ENCODE measurements at regions not wholly inside any gene's neighbourhood (a gene's known extent, or its start where the extent isn't known, plus 50 kb on each side); places are given as distances from the start of the nearest gene placed in this dataset.

DNA sequence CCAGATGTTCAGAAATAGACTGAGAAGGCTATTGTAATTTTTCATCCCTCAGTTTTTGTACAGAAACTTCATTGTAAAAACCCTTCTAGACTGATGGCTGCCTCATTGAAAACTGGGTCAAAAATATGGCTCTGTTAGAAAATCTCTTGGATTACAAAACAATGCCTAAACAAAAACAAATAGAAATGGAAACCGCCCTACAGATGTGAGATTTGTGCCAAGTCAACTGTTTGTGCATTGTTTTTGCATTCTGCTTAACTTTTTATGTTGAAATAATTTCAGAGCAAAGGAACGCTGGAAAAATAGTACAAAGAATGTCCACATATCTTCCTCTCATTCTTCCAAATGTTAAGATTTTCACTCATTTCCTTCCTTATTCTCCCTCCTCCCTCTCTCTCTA, 425.1 kb downstream of the FOXA2 start:
- CTCF ChIA-PET: no interaction called here
- no peaks in the 10 kb centered on the region for H3K36me3 Mint-ChIP-seq (ENCODE audit: low read depth)
- H3K4me1 Mint-ChIP-seq (ENCODE audit: low read depth): no peaks in the 10 kb centered on the region
- H3K4me3 Mint-ChIP-seq: no peak overlapping the region
- ATAC-seq (no peak), DNase-seq (no peak)
- no peak overlapping the region for H3K27ac Mint-ChIP-seq
- peaks cover 6% of the 10 kb centered on the region for H3K9me3 Mint-ChIP-seq (ENCODE audit: insufficient read depth)
- POLR2A ChIA-PET: no interaction called here
- H3K27me3 Mint-ChIP-seq (ENCODE audit: low read depth): no peaks in the 10 kb centered on the region

- ChIA-PET CTCF (no interaction called here), POLR2A (no interaction called here)
- Mint-ChIP-seq H3K4me3 (no peak overlapping the region), H3K27ac (no peak overlapping the region), H3K36me3 (ENCODE audit: low read depth) (no peaks in the 10 kb centered on the region), H3K27me3 (ENCODE audit: low read depth) (no peaks in the 10 kb centered on the region), H3K9me3 (ENCODE audit: insufficient read depth) (peaks cover 16% of the 10 kb centered on the region), H3K4me1 (ENCODE audit: low read depth) (no peaks in the 10 kb centered on the region)
- DNase-seq: no peak
- ATAC-seq: no peak
Observed at GRCh38 chr20:22127587-22127986, 422.1 kb downstream of the PAX1 start.

GRCh38 chr20:22106308-22106938, 401.0 kb downstream of the PAX1 start:
- Mint-ChIP-seq H3K27ac (no peak overlapping the region), H3K4me1 (ENCODE audit: low read depth) (no peaks in the 10 kb centered on the region), H3K27me3 (ENCODE audit: low read depth) (no peaks in the 10 kb centered on the region), H3K36me3 (ENCODE audit: low read depth) (no peaks in the 10 kb centered on the region), H3K4me3 (no peak overlapping the region), H3K9me3 (ENCODE audit: insufficient read depth) (peaks cover 23% of the 10 kb centered on the region)
- ChIA-PET CTCF (no interaction called here), POLR2A (no interaction called here)
- DNase-seq: no peak
- no peak for ATAC-seq

DNA sequence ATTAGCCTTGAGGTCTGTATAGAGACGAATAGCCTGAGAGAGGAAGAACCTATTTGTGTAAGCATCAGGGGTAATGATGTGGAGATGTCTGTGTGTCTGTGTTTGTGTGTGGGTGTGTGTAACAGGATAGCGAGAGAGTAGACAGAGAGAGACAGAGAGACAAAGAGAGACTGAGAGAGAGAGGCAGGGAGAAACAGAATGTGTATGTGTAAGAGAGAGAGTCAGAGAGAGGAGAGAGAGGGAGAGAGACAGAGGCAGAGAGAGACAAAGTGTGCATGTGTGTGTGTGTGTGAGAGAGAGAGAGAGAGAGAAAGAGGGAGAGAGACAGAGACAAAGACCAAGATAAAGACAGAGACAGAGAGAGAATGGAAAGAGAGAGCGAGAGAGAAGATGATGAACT, 396.1 kb downstream of the PAX1 start:
- H3K4me1 Mint-ChIP-seq (ENCODE audit: low read depth): no peaks in the 10 kb centered on the region
- peaks cover 22% of the 10 kb centered on the region for H3K9me3 Mint-ChIP-seq (ENCODE audit: insufficient read depth)
- no peak for ATAC-seq
- H3K27me3 Mint-ChIP-seq (ENCODE audit: low read depth): no peaks in the 10 kb centered on the region
- H3K36me3 Mint-ChIP-seq (ENCODE audit: low read depth): no peaks in the 10 kb centered on the region
- POLR2A ChIA-PET: no interaction called here
- no peak for DNase-seq
- CTCF ChIA-PET: no interaction called here
- H3K4me3 Mint-ChIP-seq: no peak overlapping the region
- no peak overlapping the region for H3K27ac Mint-ChIP-seq

DNA sequence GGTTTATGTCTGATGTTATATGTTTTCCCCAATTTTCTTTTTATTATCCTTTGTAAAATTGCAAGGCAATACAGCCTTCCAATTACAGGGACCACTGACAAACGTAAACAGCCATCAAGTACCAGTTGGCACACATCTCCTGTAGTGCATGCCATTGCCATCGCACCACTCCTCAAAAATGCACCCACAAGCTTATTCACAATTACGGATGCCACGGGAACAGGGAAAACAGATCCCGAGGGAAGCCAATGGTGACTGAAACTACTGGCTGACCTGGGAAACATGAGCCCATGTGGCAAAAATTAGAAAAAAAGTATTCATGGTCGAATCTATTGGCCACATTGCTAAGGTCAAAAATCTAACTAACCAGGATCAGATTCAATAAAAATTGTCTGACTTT, 395.2 kb downstream of the PAX1 start:
- Mint-ChIP-seq H3K4me3 (no peak overlapping the region), H3K36me3 (ENCODE audit: low read depth) (no peaks in the 10 kb centered on the region), H3K4me1 (ENCODE audit: low read depth) (no peaks in the 10 kb centered on the region), H3K27me3 (ENCODE audit: low read depth) (no peaks in the 10 kb centered on the region), H3K9me3 (ENCODE audit: insufficient read depth) (peaks cover 22% of the 10 kb centered on the region), H3K27ac (no peak overlapping the region)
- POLR2A ChIA-PET: no interaction called here
- ATAC-seq (no peak), DNase-seq (no peak)
- CTCF ChIA-PET: no interaction called here

GRCh38 chr20:22099348-22099747, 393.9 kb downstream of the PAX1 start:
- no peaks in the 10 kb centered on the region for H3K27me3 Mint-ChIP-seq (ENCODE audit: low read depth)
- POLR2A ChIA-PET: no interaction called here
- H3K4me3 Mint-ChIP-seq: no peak overlapping the region

GRCh38 chr20:22098511-22098910, 393.0 kb downstream of the PAX1 start:
- ATAC-seq: no peak
- Mint-ChIP-seq H3K27ac (no peak overlapping the region), H3K4me3 (no peak overlapping the region), H3K27me3 (ENCODE audit: low read depth) (no peaks in the 10 kb centered on the region), H3K4me1 (ENCODE audit: low read depth) (no peaks in the 10 kb centered on the region), H3K9me3 (ENCODE audit: insufficient read depth) (peaks cover 22% of the 10 kb centered on the region), H3K36me3 (ENCODE audit: low read depth) (no peaks in the 10 kb centered on the region)
- POLR2A ChIA-PET: no interaction called here
- DNase-seq: no peak
- CTCF ChIA-PET: interaction anchor here (0.8 kb wide), 1 partner anchor 206 kb away, joined by 3 read pairs; no protein-coding TSS in a partner anchor

More at GRCh38 chr20:22099348-22099747, 393.9 kb downstream of the PAX1 start:
- H3K36me3 Mint-ChIP-seq (ENCODE audit: low read depth): no peaks in the 10 kb centered on the region
- CTCF ChIA-PET: interaction anchor here (0.8 kb wide), 1 partner anchor 205 kb away, joined by 3 read pairs; no protein-coding TSS in a partner anchor
- H3K4me1 Mint-ChIP-seq (ENCODE audit: low read depth): no peaks in the 10 kb centered on the region
- ATAC-seq (no peak), DNase-seq (no peak)
- H3K27ac Mint-ChIP-seq: no peak overlapping the region
- peaks cover 22% of the 10 kb centered on the region for H3K9me3 Mint-ChIP-seq (ENCODE audit: insufficient read depth)

DNA sequence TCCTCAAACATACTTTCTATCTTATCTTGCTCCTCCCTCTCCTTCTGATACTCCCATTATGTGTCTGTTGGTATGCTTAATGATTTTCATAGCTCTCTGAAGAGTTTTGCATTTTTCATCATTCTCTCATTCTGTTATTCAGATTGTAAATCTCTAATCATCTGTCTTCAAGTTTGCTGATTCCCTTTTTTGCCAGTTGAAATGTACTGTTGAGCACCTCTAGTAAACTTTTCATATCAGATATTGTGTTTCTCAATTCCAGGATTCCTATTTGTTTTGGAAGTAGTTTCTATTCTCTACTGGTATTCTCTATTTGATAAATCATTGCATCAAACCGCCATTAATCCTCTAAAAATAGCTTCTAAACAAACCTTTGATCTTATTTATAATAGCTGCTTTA, 387.7 kb downstream of the PAX1 start:
- Mint-ChIP-seq H3K36me3 (ENCODE audit: low read depth) (no peaks in the 10 kb centered on the region), H3K9me3 (ENCODE audit: insufficient read depth) (peaks cover 18% of the 10 kb centered on the region), H3K27ac (no peak overlapping the region), H3K27me3 (ENCODE audit: low read depth) (no peaks in the 10 kb centered on the region), H3K4me1 (ENCODE audit: low read depth) (no peaks in the 10 kb centered on the region), H3K4me3 (no peak overlapping the region)
- ChIA-PET POLR2A (no interaction called here), CTCF (no interaction called here)
- no peak for ATAC-seq
- no peak for DNase-seq

DNA sequence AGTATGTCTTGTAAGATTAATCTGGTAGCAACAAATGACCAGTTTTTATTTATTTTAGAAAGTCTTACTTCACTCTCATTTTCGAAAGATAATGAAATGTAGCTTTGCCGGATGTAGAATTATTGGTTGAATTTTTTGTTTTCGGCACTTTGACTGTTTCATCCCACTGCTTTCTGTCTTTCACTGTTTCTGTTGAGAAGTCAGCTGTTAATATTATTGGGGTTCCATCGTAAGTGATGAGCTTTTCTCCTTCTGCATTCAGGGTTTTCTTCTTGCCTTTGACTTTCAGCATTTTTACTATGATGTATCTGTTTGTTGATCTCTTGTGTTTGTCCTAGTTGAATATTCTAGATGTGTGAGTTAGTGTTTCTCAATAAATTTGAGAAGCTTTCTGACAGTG, 383.4 kb downstream of the PAX1 start:
- H3K4me3 Mint-ChIP-seq: no peak overlapping the region
- ATAC-seq (no peak), DNase-seq (no peak)
- no peaks in the 10 kb centered on the region for H3K4me1 Mint-ChIP-seq (ENCODE audit: low read depth)
- no peak overlapping the region for H3K27ac Mint-ChIP-seq
- ChIA-PET POLR2A (no interaction called here), CTCF (no interaction called here)
- peaks cover 14% of the 10 kb centered on the region for H3K9me3 Mint-ChIP-seq (ENCODE audit: insufficient read depth)
- H3K36me3 Mint-ChIP-seq (ENCODE audit: low read depth): no peaks in the 10 kb centered on the region
- H3K27me3 Mint-ChIP-seq (ENCODE audit: low read depth): no peaks in the 10 kb centered on the region

DNA sequence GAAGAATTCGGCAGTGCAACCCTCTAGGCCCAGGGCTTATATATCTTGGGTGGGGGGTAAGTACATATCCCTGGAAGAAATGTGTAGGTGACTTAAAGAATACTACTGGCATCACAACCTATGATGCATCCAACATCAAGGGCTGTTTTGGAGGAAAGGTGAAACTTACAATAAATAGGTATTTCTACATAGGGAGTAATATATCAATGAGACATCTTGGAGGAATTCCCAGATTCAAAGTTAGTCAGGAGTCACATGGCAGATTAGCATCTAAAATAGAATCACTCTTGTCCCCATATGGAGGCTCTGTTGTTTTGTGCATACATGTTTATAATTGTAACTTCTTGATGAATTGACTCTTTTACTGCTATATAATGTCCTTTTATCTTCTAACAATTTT, 375.5 kb downstream of the PAX1 start:
- DNase-seq (no peak), ATAC-seq (no peak)
- H3K9me3 Mint-ChIP-seq (ENCODE audit: insufficient read depth): no peaks in the 10 kb centered on the region
- no peaks in the 10 kb centered on the region for H3K27me3 Mint-ChIP-seq (ENCODE audit: low read depth)
- H3K36me3 Mint-ChIP-seq (ENCODE audit: low read depth): no peaks in the 10 kb centered on the region
- H3K4me3 Mint-ChIP-seq: no peak overlapping the region
- ChIA-PET CTCF (no interaction called here), POLR2A (no interaction called here)
- H3K4me1 Mint-ChIP-seq (ENCODE audit: low read depth): no peaks in the 10 kb centered on the region
- H3K27ac Mint-ChIP-seq: no peak overlapping the region

DNA sequence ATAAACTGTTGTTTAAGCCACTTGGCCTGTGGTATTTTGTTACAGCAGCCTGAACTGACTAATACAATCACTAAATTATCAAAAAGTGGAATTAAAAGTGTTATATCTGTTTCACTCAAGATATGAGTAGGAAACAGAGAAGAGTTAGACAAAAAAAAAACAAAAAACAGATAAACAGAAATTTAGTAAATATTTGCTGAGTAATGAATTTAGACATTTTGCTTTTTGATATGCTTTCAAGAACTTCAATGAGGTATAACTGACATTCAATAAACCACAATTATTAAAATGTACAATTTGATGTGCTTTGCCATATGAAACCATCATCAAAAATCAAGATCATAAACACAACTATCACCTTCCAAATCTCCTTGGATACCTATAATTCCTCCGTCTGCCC, 369.2 kb downstream of the PAX1 start:
- ChIA-PET POLR2A (no interaction called here), CTCF (no interaction called here)
- Mint-ChIP-seq H3K9me3 (ENCODE audit: insufficient read depth) (peaks cover 11% of the 10 kb centered on the region), H3K4me1 (ENCODE audit: low read depth) (no peaks in the 10 kb centered on the region), H3K27ac (no peak overlapping the region), H3K27me3 (ENCODE audit: low read depth) (no peaks in the 10 kb centered on the region), H3K4me3 (no peak overlapping the region), H3K36me3 (ENCODE audit: low read depth) (no peaks in the 10 kb centered on the region)
- ATAC-seq (no peak), DNase-seq (no peak)

DNA sequence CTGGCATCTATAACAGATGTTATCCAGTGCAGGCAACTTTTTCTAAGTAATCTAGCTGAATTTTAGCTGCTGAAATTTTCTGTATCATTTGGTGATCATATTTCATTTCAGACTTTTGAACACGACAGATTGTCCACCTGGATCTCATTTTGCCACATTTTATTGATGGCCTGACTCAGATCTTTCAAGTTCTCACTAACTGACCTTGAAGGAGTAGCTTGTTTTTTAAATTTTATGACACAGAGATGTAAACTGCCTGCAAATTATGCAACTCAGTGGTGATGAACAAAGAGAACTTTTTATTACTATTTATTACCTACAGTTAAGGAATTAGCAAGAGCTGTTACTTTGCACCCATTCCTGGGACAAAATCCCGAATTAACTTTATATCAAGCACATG, 366.4 kb downstream of the PAX1 start:
- Mint-ChIP-seq H3K4me1 (ENCODE audit: low read depth) (no peaks in the 10 kb centered on the region), H3K27ac (no peak overlapping the region), H3K9me3 (ENCODE audit: insufficient read depth) (peaks cover 19% of the 10 kb centered on the region), H3K4me3 (no peak overlapping the region), H3K27me3 (ENCODE audit: low read depth) (no peaks in the 10 kb centered on the region), H3K36me3 (ENCODE audit: low read depth) (no peaks in the 10 kb centered on the region)
- ChIA-PET POLR2A (no interaction called here), CTCF (no interaction called here)
- no peak for DNase-seq
- ATAC-seq: no peak

GRCh38 chr20:22070610-22071058, 365.2 kb downstream of the PAX1 start:
- H3K36me3 Mint-ChIP-seq (ENCODE audit: low read depth): no peaks in the 10 kb centered on the region
- no peak overlapping the region for H3K27ac Mint-ChIP-seq
- ChIA-PET POLR2A (no interaction called here), CTCF (no interaction called here)
- H3K4me3 Mint-ChIP-seq: no peak overlapping the region
- H3K27me3 Mint-ChIP-seq (ENCODE audit: low read depth): no peaks in the 10 kb centered on the region
- DNase-seq (no peak), ATAC-seq (no peak)
- H3K9me3 Mint-ChIP-seq (ENCODE audit: insufficient read depth): peaks cover 19% of the 10 kb centered on the region
- no peaks in the 10 kb centered on the region for H3K4me1 Mint-ChIP-seq (ENCODE audit: low read depth)
